DOHH2 (cell line): ENCODE measurements at regions not wholly inside any gene's neighbourhood (a gene's known extent, or its start where the extent isn't known, plus 50 kb on each side); places are given as distances from the start of the nearest gene placed in this dataset.

ENCODE experiments used
- H3F3A ChIP-seq: fragments of 200-600 bp; sonication (generic), shearing (Covaris generic); 2 replicates; pipeline ENCODE4 v1.6.0; 2016; ENCODE audit warnings: antibody characterized with exemption, mild to moderate bottlenecking; ENCODE audit not compliant: control insufficient read depth, insufficient read depth
- H3K27ac ChIP-seq: fragments of 200-600 bp; sonication (generic); 2 replicates; pipeline ENCODE4 v1.5.1; 2014; ENCODE audit warnings: low read depth, mild to moderate bottlenecking, low read length, moderate library complexity
- H3K27me3 ChIP-seq: fragments of 200-600 bp; sonication (generic); 2 replicates; pipeline ENCODE4 v1.6.1; 2014; ENCODE audit warnings: mild to moderate bottlenecking, low read length, mixed read lengths; ENCODE audit not compliant: control insufficient read depth
- H3K36me3 ChIP-seq: fragments of 200-600 bp; sonication (generic); 2 replicates; pipeline ENCODE4 v1.6.1; 2014; ENCODE audit warnings: mild to moderate bottlenecking, low read length, moderate library complexity, mixed read lengths; ENCODE audit not compliant: control insufficient read depth
- H3K4me1 ChIP-seq: fragments of 200-600 bp; sonication (generic); 2 replicates; pipeline ENCODE4 v1.6.1; 2014; ENCODE audit warnings: mild to moderate bottlenecking, low read length, mixed read lengths; ENCODE audit not compliant: control insufficient read depth
- H3K4me2 ChIP-seq: fragments of 200-600 bp; sonication (generic); 2 replicates; pipeline ENCODE4 v1.6.0; 2014; ENCODE audit warnings: mild to moderate bottlenecking, low read length, moderate library complexity
- H3K4me3 ChIP-seq: fragments of 200-600 bp; sonication (generic); 2 replicates; pipeline ENCODE4 v1.5.1; 2014; ENCODE audit warnings: mild to moderate bottlenecking, low read length, mixed read lengths
- H3K79me2 ChIP-seq: fragments of 200-600 bp; sonication (generic); 2 replicates; pipeline ENCODE4 v1.6.1; 2014; ENCODE audit warnings: mild to moderate bottlenecking, low read length, mixed read lengths; ENCODE audit not compliant: control insufficient read depth
- H3K9me2 ChIP-seq: fragments of 200-600 bp; sonication (generic); replicated peaks from 2 replicates; pipeline ENCODE4 v1.6.1; 2014; ENCODE audit warnings: mild to moderate bottlenecking, low read length, mixed read lengths; ENCODE audit not compliant: control insufficient read depth
- H3K9me3 ChIP-seq: fragments of 200-600 bp; sonication (generic); 2 replicates; pipeline ENCODE4 v1.6.1; 2014; ENCODE audit warnings: antibody characterized with exemption, low read length, mixed read lengths; ENCODE audit not compliant: control insufficient read depth, insufficient read depth
- H4K20me1 ChIP-seq: fragments of 200-600 bp; sonication (generic); 2 replicates; pipeline ENCODE4 v1.6.0; 2014; ENCODE audit warnings: low read depth, mild to moderate bottlenecking, antibody characterized with exemption, low read length, moderate library complexity; ENCODE audit not compliant: control insufficient read depth, insufficient read depth
- CTCF ChIP-seq: fragments of 200-600 bp; sonication (generic); IDR thresholded peaks from one replicate; pipeline ENCODE4 v1.5.1; 2014; ENCODE audit warnings: antibody characterized with exemption, mild to moderate bottlenecking, low read depth, low read length; ENCODE audit not compliant: poor library complexity, severe bottlenecking
- EZH2phosphoT487 ChIP-seq: fragments of 200-600 bp; sonication (generic); IDR thresholded peaks from 2 replicates; pipeline ENCODE4 v1.6.1; 2017; ENCODE audit warnings: borderline replicate concordance, mild to moderate bottlenecking, antibody characterized with exemption, low read length, moderate library complexity, mixed read lengths

GRCh38 chr2:226423498-226423960 is 376.1 kb downstream of the IRS1 start:
- TF ChIP-seq EZH2phosphoT487 (no peak), CTCF (no peak)
- Histone ChIP-seq H3K27me3 (no peaks in the 10 kb centered on the region), H3K27ac (no peak overlapping the region), H3K4me1 (peaks cover 10% of the 10 kb centered on the region), H3K4me3 (0 out of 2 replicates have a peak overlapping the region, but pooled peaks have one; percentile 0), H3K79me2 (no peaks in the 10 kb centered on the region), H3K9me2 (no peaks in the 10 kb centered on the region), H4K20me1 (no peaks in the 10 kb centered on the region), H3K9me3 (no peaks in the 10 kb centered on the region), H3K4me2 (peak overlapping the region; percentile 21), H3F3A (no peaks in the 10 kb centered on the region), H3K36me3 (no peaks in the 10 kb centered on the region)

GRCh38 chr2:226420646-226421045 is 379.0 kb downstream of the IRS1 start:
- Histone ChIP-seq H3K4me3 (no peak overlapping the region), H3K9me3 (no peaks in the 10 kb centered on the region), H3K36me3 (no peaks in the 10 kb centered on the region), H3K9me2 (no peaks in the 10 kb centered on the region), H3K4me1 (peaks cover 10% of the 10 kb centered on the region), H3K27ac (no peak overlapping the region), H3F3A (no peaks in the 10 kb centered on the region), H4K20me1 (no peaks in the 10 kb centered on the region), H3K27me3 (no peaks in the 10 kb centered on the region), H3K79me2 (no peaks in the 10 kb centered on the region), H3K4me2 (no peak overlapping the region)
- TF ChIP-seq EZH2phosphoT487 (no peak), CTCF (no peak)

- Histone ChIP-seq H4K20me1 (no peaks in the 10 kb centered on the region), H3K79me2 (no peaks in the 10 kb centered on the region), H3F3A (no peaks in the 10 kb centered on the region), H3K36me3 (no peaks in the 10 kb centered on the region), H3K9me3 (no peaks in the 10 kb centered on the region), H3K9me2 (no peaks in the 10 kb centered on the region), H3K27ac (no peak overlapping the region), H3K27me3 (no peaks in the 10 kb centered on the region), H3K4me1 (peaks cover 6% of the 10 kb centered on the region), H3K4me2 (no peak overlapping the region), H3K4me3 (no peak overlapping the region)
- TF ChIP-seq CTCF, result no peak
- no peak for TF ChIP-seq EZH2phosphoT487
Observed at GRCh38 chr2:226418521-226418920, 381.1 kb downstream of the IRS1 start.

GRCh38 chr2:226414335-226414734 is 385.3 kb downstream of the IRS1 start:
- no peaks in the 10 kb centered on the region for H3K79me2 ChIP-seq
- H3K4me2 ChIP-seq, result no peak overlapping the region
- H3K4me1 ChIP-seq, result no peaks in the 10 kb centered on the region
- TF ChIP-seq EZH2phosphoT487 (no peak), CTCF (no peak)
- H3K4me3 ChIP-seq, result no peak overlapping the region
- no peaks in the 10 kb centered on the region for H4K20me1 ChIP-seq
- H3K9me3 ChIP-seq, result no peaks in the 10 kb centered on the region
- no peak overlapping the region for H3K27ac ChIP-seq
- no peaks in the 10 kb centered on the region for H3F3A ChIP-seq
- H3K27me3 ChIP-seq, result no peaks in the 10 kb centered on the region
- H3K9me2 ChIP-seq, result no peaks in the 10 kb centered on the region
- no peaks in the 10 kb centered on the region for H3K36me3 ChIP-seq
